ENCODE measurements at regions not wholly inside any gene's neighbourhood (a gene's known extent, or its start where the extent isn't known, plus 50 kb on each side); places are given as distances from the start of the nearest gene placed in this dataset.

DNA sequence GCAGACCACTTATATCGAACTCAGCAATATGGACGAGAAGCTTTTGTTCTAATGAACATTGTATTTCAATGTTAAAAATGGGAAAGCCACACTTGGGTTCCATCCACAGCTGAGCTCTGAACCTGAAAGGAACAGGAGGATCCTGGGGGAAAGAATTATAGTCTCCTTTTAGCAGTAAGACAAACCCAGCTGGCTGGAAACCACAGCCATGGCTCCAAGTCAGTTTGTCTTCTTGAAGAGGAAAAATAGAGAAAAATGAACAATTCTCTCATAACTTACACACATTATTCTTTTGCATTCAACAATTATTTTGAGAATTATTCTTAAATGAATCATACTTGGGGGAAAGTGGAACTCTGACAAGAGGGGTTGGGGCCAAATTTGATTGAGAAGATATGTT lies 149.2 kb upstream of the VEPH1 start:
- no peaks in the 10 kb centered on the region for H3K9me3 ChIP-seq (replicated peaks; ENCODE audit: control insufficient read depth, insufficient read depth, low read depth, low read length)
- BruUV-seq (replicated peaks), result no TSS peak
- FAIRE-seq (no peak), ATAC-seq (no peak), DNase-seq (ENCODE audit: extremely low read depth in 1 of 4, low spot score in 3 of 4) (no peak)
- H3K36me3 ChIP-seq (ENCODE audit: control insufficient read depth, insufficient read depth, low read length), result no peaks in the 10 kb centered on the region
- H3K4me1 ChIP-seq (replicated peaks in 1 of 2; ENCODE audit: control insufficient read depth in 2 of 2, insufficient read depth in 2 of 2, low read length in 2 of 2), result no peaks in the 10 kb centered on the region
- H3K9ac ChIP-seq (ENCODE audit: insufficient read depth in 1 of 2, low read depth in 2 of 2, low read length in 2 of 2), result no peak overlapping the region
- TF ChIP-seq ZBTB1 (CRISPR knock-in tag; IDR thresholded peaks at IDR 0.05; ENCODE audit: borderline replicate concordance, low read depth), result no peak
- no peak for TF ChIP-seq MIER1 (IDR thresholded peaks at IDR 0.05; ENCODE audit: low read depth)
- TF ChIP-seq HSF4 (CRISPR knock-in tag; IDR thresholded peaks at IDR 0.05; ENCODE audit: borderline replicate concordance), result no peak
- no peak for TF ChIP-seq PHF21A (IDR thresholded peaks at IDR 0.05; ENCODE audit: borderline replicate concordance, low read depth)
- TF ChIP-seq, protein P1, sequence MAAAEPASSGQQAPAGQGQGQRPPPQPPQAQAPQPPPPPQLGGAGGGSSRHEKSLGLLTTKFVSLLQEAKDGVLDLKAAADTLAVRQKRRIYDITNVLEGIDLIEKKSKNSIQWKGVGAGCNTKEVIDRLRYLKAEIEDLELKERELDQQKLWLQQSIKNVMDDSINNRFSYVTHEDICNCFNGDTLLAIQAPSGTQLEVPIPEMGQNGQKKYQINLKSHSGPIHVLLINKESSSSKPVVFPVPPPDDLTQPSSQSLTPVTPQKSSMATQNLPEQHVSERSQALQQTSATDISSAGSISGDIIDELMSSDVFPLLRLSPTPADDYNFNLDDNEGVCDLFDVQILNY (CRISPR knock-in tag; IDR thresholded peaks at IDR 0.05), result no peak
- no peak for TF ChIP-seq ETV1 (tag; conservative IDR thresholded peaks at IDR 0.05; ENCODE audit: low read depth)
- TF ChIP-seq, protein P2, sequence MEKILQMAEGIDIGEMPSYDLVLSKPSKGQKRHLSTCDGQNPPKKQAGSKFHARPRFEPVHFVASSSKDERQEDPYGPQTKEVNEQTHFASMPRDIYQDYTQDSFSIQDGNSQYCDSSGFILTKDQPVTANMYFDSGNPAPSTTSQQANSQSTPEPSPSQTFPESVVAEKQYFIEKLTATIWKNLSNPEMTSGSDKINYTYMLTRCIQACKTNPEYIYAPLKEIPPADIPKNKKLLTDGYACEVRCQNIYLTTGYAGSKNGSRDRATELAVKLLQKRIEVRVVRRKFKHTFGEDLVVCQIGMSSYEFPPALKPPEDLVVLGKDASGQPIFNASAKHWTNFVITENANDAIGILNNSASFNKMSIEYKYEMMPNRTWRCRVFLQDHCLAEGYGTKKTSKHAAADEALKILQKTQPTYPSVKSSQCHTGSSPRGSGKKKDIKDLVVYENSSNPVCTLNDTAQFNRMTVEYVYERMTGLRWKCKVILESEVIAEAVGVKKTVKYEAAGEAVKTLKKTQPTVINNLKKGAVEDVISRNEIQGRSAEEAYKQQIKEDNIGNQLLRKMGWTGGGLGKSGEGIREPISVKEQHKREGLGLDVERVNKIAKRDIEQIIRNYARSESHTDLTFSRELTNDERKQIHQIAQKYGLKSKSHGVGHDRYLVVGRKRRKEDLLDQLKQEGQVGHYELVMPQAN (IDR thresholded peaks at IDR 0.05; ENCODE audit: borderline replicate concordance), result no peak
- no peak for TF ChIP-seq ZNF274 (IDR thresholded peaks at IDR 0.05; ENCODE audit: borderline replicate concordance, low read depth, low read length)
- no peak for TF ChIP-seq ZNF766 (CRISPR knock-in tag; conservative IDR thresholded peaks at IDR 0.05)
- TF ChIP-seq RBM25 (IDR thresholded peaks at IDR 0.05; ENCODE audit: low read depth, low read length, severe bottlenecking), result no peak
- no peak for TF ChIP-seq ZNF668 (CRISPR knock-in tag; IDR thresholded peaks at IDR 0.05)
- TF ChIP-seq NR2C1 (IDR thresholded peaks at IDR 0.05), result no peak
- no peak for TF ChIP-seq NR2C1 (tag; IDR thresholded peaks at IDR 0.05)
- TF ChIP-seq, protein P3, sequence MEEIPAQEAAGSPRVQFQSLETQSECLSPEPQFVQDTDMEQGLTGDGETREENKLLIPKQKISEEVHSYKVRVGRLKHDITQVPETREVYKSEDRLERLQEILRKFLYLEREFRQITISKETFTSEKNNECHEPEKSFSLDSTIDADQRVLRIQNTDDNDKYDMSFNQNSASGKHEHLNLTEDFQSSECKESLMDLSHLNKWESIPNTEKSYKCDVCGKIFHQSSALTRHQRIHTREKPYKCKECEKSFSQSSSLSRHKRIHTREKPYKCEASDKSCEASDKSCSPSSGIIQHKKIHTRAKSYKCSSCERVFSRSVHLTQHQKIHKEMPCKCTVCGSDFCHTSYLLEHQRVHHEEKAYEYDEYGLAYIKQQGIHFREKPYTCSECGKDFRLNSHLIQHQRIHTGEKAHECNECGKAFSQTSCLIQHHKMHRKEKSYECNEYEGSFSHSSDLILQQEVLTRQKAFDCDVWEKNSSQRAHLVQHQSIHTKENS (CRISPR knock-in tag; IDR thresholded peaks at IDR 0.05), result no peak
- TF ChIP-seq ZNF174 (CRISPR knock-in tag; IDR thresholded peaks at IDR 0.05), result no peak
- no peak for TF ChIP-seq WHSC1 (IDR thresholded peaks at IDR 0.05; ENCODE audit: low read length)
- TF ChIP-seq, protein P4, sequence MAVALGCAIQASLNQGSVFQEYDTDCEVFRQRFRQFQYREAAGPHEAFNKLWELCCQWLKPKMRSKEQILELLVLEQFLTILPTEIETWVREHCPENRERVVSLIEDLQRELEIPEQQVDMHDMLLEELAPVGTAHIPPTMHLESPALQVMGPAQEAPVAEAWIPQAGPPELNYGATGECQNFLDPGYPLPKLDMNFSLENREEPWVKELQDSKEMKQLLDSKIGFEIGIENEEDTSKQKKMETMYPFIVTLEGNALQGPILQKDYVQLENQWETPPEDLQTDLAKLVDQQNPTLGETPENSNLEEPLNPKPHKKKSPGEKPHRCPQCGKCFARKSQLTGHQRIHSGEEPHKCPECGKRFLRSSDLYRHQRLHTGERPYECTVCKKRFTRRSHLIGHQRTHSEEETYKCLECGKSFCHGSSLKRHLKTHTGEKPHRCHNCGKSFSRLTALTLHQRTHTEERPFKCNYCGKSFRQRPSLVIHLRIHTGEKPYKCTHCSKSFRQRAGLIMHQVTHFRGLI (CRISPR knock-in tag; IDR thresholded peaks at IDR 0.05), result no peak
- no peak for TF ChIP-seq PTTG1 (tag; IDR thresholded peaks at IDR 0.05; ENCODE audit: low read depth)
- TF ChIP-seq, protein P5, sequence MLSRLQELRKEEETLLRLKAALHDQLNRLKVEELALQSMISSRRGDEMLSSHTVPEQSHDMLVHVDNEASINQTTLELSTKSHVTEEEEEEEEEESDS (CRISPR knock-in tag; IDR thresholded peaks at IDR 0.05), result no peak
- no peak overlapping the region for H3K4me2 ChIP-seq (ENCODE audit: insufficient read depth, low read length)
- no peaks in the 10 kb centered on the region for H4K20me1 ChIP-seq (replicated peaks; ENCODE audit: control insufficient read depth, insufficient read depth, low read length)
- WGBS (ENCODE audit: insufficient coverage, low coverage, missing lambda C conversion rate), result 3% methylated on average over 2 of the region's 2 CpGs
- no peaks in the 10 kb centered on the region for H3K79me2 ChIP-seq (ENCODE audit: control insufficient read depth, insufficient read depth, low read length)
- H3K27me3 ChIP-seq (ENCODE audit: control insufficient read depth in 2 of 2, insufficient read depth in 2 of 2, low read length in 2 of 2), result no peaks in the 10 kb centered on the region
- H3K27ac ChIP-seq (ENCODE audit: extremely low read depth, low read depth, low read length), result no peak overlapping the region
- POLR2A ChIA-PET, result no interaction called here
- no peak overlapping the region for H3K4me3 ChIP-seq
- in situ Hi-C loops (cut with MboI), result no loop called here
- H3K9me1 ChIP-seq (ENCODE audit: control insufficient read depth, insufficient read depth, low read length), result no peaks in the 10 kb centered on the region
- intact Hi-C loops (cut with micrococcal nuclease), result no loop called here
- CTCF ChIA-PET (ENCODE audit: low intra/inter-chr PET ratio), result no interaction called here
- no peak overlapping the region for H2AFZ ChIP-seq (ENCODE audit: low read depth, low read length)
